ENCODE measurements at regions not wholly inside any gene's neighbourhood (a gene's known extent, or its start where the extent isn't known, plus 50 kb on each side); places are given as distances from the start of the nearest gene placed in this dataset.
A peak's percentile ranks its signal among the peaks of the same experiment; 100 is the strongest.

- intact Hi-C loops (cut with DNase I) = no loop called here
- Histone ChIP-seq H3K4me3 (no peak overlapping the region), H3K27ac (no peak overlapping the region), H3K27me3 (no peaks in the 10 kb centered on the region), H3K9me3 (no peaks in the 10 kb centered on the region), H3K4me1 (no peaks in the 10 kb centered on the region), H3K36me3 (no peaks in the 10 kb centered on the region)
- ATAC-seq = no peak
- no peak for DNase-seq
- WGBS, 2 donors = 94 to 100% methylated on average over 1 of the region's 1 CpG
- TF ChIP-seq CTCF (IDR thresholded peaks at IDR 0.05) = no peak
Measured at GRCh38 chr3:155019575-155019974, 60.5 kb upstream of the MME start.

DNA sequence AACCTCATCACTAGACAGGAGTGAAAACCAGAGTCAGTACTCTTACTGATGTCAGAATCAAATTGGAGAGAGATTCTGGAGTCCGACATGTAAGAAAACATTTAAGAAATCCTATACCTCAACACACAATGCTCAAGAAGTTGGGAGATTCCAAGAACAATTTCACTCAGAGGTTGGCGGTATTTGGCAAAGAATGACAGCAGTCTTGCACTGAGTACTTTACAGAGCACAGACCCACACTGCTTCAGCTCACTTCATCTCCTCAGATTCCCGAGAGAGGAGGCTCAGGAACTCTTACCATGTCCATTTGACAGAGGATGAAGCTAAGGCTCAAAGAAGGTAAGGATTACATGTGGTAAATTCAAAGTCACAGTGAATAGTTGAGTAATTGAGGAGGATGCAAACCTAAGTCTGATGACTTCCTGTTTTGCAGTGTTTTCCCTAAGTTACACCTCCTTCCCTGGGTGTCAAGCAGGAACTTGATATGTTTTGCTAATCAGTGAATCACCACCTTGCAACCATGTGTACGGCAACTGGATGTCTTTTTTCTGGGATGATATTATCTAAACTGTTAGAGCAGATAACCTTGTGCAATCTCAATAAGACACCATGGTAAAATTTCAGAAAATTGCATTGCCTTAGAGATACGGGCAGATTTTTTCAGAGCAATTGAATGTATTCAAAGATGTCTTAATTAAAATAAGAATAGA lies 61.3 kb upstream of the MME start:
- TF ChIP-seq CTCF (IDR thresholded peaks at IDR 0.05) = no peak
- ATAC-seq (no peak), DNase-seq (no peak)
- intact Hi-C loops (cut with DNase I) = no loop called here
- Histone ChIP-seq H3K9me3 (no peaks in the 10 kb centered on the region), H3K4me3 (no peak overlapping the region), H3K4me1 (no peaks in the 10 kb centered on the region), H3K27me3 (no peaks in the 10 kb centered on the region), H3K27ac (peak overlapping the region in 2 of 10 donors; percentile 5 to 24), H3K36me3 (no peaks in the 10 kb centered on the region)
- 73 to 74% methylated on average over 5 of the region's 5 CpGs for WGBS, 2 donors

- H3K4me1 ChIP-seq = no peaks in the 10 kb centered on the region
- no peaks in the 10 kb centered on the region for H3K27me3 ChIP-seq
- no peaks in the 10 kb centered on the region for H3K36me3 ChIP-seq
- H3K9me3 ChIP-seq = no peaks in the 10 kb centered on the region
- WGBS, 2 donors = 84 to 85% methylated on average over 2 of the region's 2 CpGs
- no peak overlapping the region for H3K27ac ChIP-seq
- H3K4me3 ChIP-seq = no peak overlapping the region
- TF ChIP-seq CTCF (IDR thresholded peaks at IDR 0.05) = no peak
- DNase-seq (no peak), ATAC-seq (no peak)
- intact Hi-C loops (cut with DNase I) = no loop called here
Measured at GRCh38 chr3:155015776-155016436, 64.2 kb upstream of the MME start.

DNA sequence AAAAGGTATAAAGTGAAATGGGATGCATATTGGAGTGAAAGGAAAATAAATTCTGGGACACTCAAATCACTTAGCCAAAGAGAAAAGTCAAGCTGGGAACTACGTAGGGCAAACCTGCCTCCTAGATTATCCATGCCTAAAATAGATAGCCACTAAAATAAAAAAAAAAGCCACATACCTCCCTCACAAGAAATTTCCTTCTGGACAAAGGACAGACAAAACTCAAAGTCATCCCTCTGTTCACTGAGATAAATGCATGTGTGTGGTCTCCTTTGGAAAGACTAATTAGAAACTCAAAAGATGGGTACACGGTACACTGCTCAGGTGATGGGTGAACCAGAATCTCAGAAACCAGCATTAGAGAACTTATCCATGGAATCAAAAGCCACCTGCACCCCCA lies 65.2 kb upstream of the MME start:
- no peak overlapping the region for H3K4me3 ChIP-seq
- H3K9me3 ChIP-seq = no peaks in the 10 kb centered on the region
- no peak for DNase-seq
- TF ChIP-seq CTCF (IDR thresholded peaks at IDR 0.05) = no peak
- ATAC-seq = no peak
- H3K27me3 ChIP-seq = no peaks in the 10 kb centered on the region
- H3K4me1 ChIP-seq = no peaks in the 10 kb centered on the region
- intact Hi-C loops (cut with DNase I) = no loop called here
- H3K36me3 ChIP-seq = no peaks in the 10 kb centered on the region
- 56 to 79% methylated on average over 2 of the region's 2 CpGs for WGBS, 2 donors
- H3K27ac ChIP-seq = no peak overlapping the region
